Spleen (tissue), 11 donors: ENCODE measurements at regions not wholly inside any gene's neighbourhood (a gene's known extent, or its start where the extent isn't known, plus 50 kb on each side); places are given as distances from the start of the nearest gene placed in this dataset.

Source experiments
- DNase-seq: peaks from one replicate; pipeline ENCODE4 v3.0.0-alpha.2; 2020
- H3K27ac ChIP-seq, 8 donors: fragments of 200-600 bp; sonication (generic) in 7 of 8; 1 replicate in 4 of 8; 2 replicates in 4 of 8; pipeline versions ENCODE4 v1.5.0 to v1.8.0; 2016 to 2021; ENCODE audit warnings: inconsistent platforms in 4 of 8, mild to moderate bottlenecking in 4 of 8, moderate library complexity in 1 of 8
- H3K27me3 ChIP-seq, 7 donors: fragments of 200-600 bp; sonication (generic) in 6 of 7; replicated peaks in 1 of 7; 1 replicate in 4 of 7; 2 replicates in 3 of 7; pipeline versions ENCODE4 v1.5.0 to v1.8.0; 2016 to 2021; ENCODE audit warnings: inconsistent platforms in 3 of 7, mild to moderate bottlenecking in 1 of 7
- H3K36me3 ChIP-seq, 6 donors: fragments of 200-600 bp; sonication (generic) in 5 of 6; 1 replicate in 4 of 6; 2 replicates in 2 of 6; pipeline versions ENCODE4 v1.5.0 to v1.8.0; 2016 to 2021; ENCODE audit warnings: inconsistent platforms in 2 of 6
- H3K4me1 ChIP-seq, 6 donors: fragments of 200-600 bp; sonication (generic) in 5 of 6; 1 replicate in 3 of 6; 2 replicates in 3 of 6; pipeline versions ENCODE4 v1.5.0 to v1.8.0; 2016 to 2021; ENCODE audit warnings: inconsistent platforms in 3 of 6
- H3K4me3 ChIP-seq, 8 donors: fragments of 200-600 bp; sonication (generic) in 7 of 8; 1 replicate in 4 of 8; 2 replicates in 4 of 8; pipeline versions ENCODE4 v1.5.0 to v1.8.0; 2016 to 2021; ENCODE audit warnings: inconsistent platforms in 4 of 8, mild to moderate bottlenecking in 4 of 8, moderate library complexity in 2 of 8
- H3K9me3 ChIP-seq, 8 donors: fragments of 200-600 bp; sonication (generic) in 7 of 8; 1 replicate in 4 of 8; 2 replicates in 4 of 8; pipeline versions ENCODE4 v1.5.0 to v1.8.0; 2016 to 2021; ENCODE audit warnings: inconsistent platforms in 4 of 8
- POLR2A ChIP-seq, 3 donors: fragments of 450-650 bp; IDR thresholded peaks; one replicate each; pipeline ENCODE4 v1.5.1; 2017; ENCODE audit warnings: antibody characterized with exemption in 3 of 3, mild to moderate bottlenecking in 1 of 3
- POLR2AphosphoS5 ChIP-seq, 3 donors: sonication (generic); formaldehyde crosslinking; IDR thresholded peaks; one replicate each; pipeline ENCODE4 v1.5.1; 2017; ENCODE audit warnings: antibody characterized with exemption in 3 of 3
- WGBS, 5 donors: extraction: QIAGEN DNeasy Blood & Tissue Kit in 3 of 5; methylation state at CpG; one replicate each; pipeline versions ENCODE4 v1.1.5 to v1.1.7; 2013 to 2018; 5-methylcytosine and 5-hydroxymethylcytosine counted together
- intact Hi-C: fragments of 100-400 bp; cut with DNase I; formaldehyde crosslinking; loops from one replicate; pipeline ENCODE4 v1.15.0; 2023; ENCODE audit warnings: low total_unique reads
- TF ChIP-seq, protein P1 (sequence below), 11 experiments: fragments of 200-600 bp in 7 of 11; fragments of 450-650 bp in 4 of 11; sonication (generic) in 4 of 11; IDR thresholded peaks in 8 of 11; conservative IDR thresholded peaks in 3 of 11; 1 replicate in 7 of 11; 2 replicates in 4 of 11; pipeline versions ENCODE4 v1.4.0 to v1.8.0; 2016 to 2021; ENCODE audit warnings: antibody characterized with exemption in 11 of 11, inconsistent platforms in 4 of 11, mild to moderate bottlenecking in 1 of 11
- donor health status: healthy with polysubstance abuse.
- donor health status: DM: no; HTN: no; CAD: no; lungs with moderate emphysema.
- donor health status: DM: no; HTN: no; CAD: no.
- donor health status: Bipolar disorder and iron deficiency.
- donor health status: healthy.
- donor health status: DM: no; HTN: no; CAD: no.
- donor health status: DM: yes; HTN: yes; CAD: no.

DNA sequence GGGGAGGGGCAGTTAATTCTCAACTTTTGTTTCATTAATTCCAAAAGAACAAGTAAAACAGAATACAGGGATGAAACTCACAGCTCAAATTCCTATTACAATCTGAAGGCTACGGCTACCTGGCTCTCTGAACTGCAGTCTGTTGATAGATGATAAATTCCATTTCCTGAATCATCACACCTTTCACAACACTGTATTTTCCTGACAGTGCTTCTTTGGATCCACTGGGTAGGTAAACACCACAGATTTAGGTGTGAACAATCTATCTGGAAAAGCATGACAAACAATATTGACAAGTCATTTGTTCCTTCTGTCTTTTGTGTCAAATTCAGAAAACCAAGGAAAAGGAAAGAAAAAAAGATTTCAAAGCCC is 843.2 kb downstream of the LRRTM4 start:
- intact Hi-C loops = no loop called here
- 42 to 56% (median 50%) methylated on average over 1 of the region's 1 CpG for WGBS, 5 donors
- no peaks in the 10 kb centered on the region for H3K36me3 ChIP-seq
- no peak overlapping the region for H3K27ac ChIP-seq
- peaks cover 0 to 10% (median 0%) of the 10 kb centered on the region in 8 donors for H3K9me3 ChIP-seq
- no peaks in the 10 kb centered on the region for H3K4me1 ChIP-seq
- no peak overlapping the region for H3K4me3 ChIP-seq
- H3K27me3 ChIP-seq = no peaks in the 10 kb centered on the region
- TF ChIP-seq POLR2A (IDR thresholded peaks at IDR 0.05) (no peak), POLR2AphosphoS5 (IDR thresholded peaks at IDR 0.05) (no peak)
- TF ChIP-seq, protein P1, sequence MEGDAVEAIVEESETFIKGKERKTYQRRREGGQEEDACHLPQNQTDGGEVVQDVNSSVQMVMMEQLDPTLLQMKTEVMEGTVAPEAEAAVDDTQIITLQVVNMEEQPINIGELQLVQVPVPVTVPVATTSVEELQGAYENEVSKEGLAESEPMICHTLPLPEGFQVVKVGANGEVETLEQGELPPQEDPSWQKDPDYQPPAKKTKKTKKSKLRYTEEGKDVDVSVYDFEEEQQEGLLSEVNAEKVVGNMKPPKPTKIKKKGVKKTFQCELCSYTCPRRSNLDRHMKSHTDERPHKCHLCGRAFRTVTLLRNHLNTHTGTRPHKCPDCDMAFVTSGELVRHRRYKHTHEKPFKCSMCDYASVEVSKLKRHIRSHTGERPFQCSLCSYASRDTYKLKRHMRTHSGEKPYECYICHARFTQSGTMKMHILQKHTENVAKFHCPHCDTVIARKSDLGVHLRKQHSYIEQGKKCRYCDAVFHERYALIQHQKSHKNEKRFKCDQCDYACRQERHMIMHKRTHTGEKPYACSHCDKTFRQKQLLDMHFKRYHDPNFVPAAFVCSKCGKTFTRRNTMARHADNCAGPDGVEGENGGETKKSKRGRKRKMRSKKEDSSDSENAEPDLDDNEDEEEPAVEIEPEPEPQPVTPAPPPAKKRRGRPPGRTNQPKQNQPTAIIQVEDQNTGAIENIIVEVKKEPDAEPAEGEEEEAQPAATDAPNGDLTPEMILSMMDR (IDR thresholded peaks at IDR 0.05 in 8 of 11, conservative IDR thresholded peaks at IDR 0.05 in 3 of 11) = no peak
- DNase-seq = no peak

DNA sequence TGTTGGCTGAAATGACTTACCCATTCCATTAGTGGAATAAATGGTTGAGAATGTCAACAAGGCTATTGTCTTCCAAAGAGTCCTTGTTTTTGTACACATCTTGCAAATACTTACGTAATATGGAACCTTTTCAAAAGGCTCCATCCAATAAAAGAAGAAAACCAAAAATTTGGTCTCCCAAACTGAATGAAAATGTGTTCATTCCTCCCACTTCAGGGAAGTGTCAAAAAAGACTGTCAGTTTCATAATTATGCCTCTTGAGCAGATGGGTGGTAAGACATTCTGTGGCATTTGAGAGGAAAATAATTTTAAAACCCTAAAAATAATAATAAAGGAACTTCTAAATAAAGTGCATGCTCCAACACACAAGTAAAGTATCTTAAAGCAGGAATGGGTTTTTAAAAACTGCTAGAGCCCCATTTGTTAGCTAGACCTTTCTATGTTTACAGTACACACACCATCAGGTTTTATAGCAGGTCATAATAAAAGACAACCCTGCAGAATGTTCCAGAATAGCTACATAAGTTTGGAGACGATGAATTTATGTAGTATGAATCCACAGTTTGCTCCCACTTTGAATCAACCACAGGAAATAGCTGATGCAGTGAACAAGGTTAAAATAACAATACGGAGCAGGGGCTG is 843.7 kb downstream of the LRRTM4 start:
- no peaks in the 10 kb centered on the region for H3K4me1 ChIP-seq
- no peaks in the 10 kb centered on the region for H3K36me3 ChIP-seq
- H3K4me3 ChIP-seq = no peak overlapping the region
- intact Hi-C loops = no loop called here
- TF ChIP-seq, protein P1 (IDR thresholded peaks at IDR 0.05 in 8 of 11, conservative IDR thresholded peaks at IDR 0.05 in 3 of 11) = no peak
- TF ChIP-seq POLR2A (IDR thresholded peaks at IDR 0.05) (no peak), POLR2AphosphoS5 (IDR thresholded peaks at IDR 0.05) (no peak)
- DNase-seq = no peak
- H3K27me3 ChIP-seq = no peaks in the 10 kb centered on the region
- H3K9me3 ChIP-seq = peaks cover 0 to 10% (median 0%) of the 10 kb centered on the region in 8 donors
- WGBS, 5 donors = 32 to 39% (median 34%) methylated on average over 3 of the region's 3 CpGs
- H3K27ac ChIP-seq = no peak overlapping the region

DNA sequence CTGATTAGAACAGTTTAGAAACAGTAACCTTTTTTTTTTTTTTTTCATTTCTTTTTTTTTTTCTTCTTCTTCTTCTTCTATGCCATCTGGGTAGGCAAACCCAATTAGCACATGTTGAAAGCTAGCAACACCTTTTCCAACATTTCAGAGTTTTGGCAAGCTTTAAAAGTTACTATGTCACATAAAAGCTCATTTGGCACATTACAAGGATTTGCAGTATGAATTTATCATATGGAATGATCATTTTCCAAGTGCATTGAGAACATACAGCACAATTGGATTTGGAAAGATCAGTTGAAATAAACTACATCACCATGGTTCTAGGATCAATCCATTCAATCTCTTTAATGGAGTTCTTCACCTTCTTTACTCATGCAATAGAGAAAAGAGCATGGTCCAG is 847.0 kb downstream of the LRRTM4 start:
- Histone ChIP-seq H3K4me1 (no peaks in the 10 kb centered on the region), H3K4me3 (no peak overlapping the region), H3K36me3 (no peaks in the 10 kb centered on the region), H3K27me3 (no peaks in the 10 kb centered on the region), H3K27ac (no peak overlapping the region), H3K9me3 (no peaks in the 10 kb centered on the region)
- no peak for DNase-seq
- intact Hi-C loops = no loop called here
- TF ChIP-seq POLR2A (IDR thresholded peaks at IDR 0.05) (no peak), POLR2AphosphoS5 (IDR thresholded peaks at IDR 0.05) (no peak)
- TF ChIP-seq, protein P1 (IDR thresholded peaks at IDR 0.05 in 8 of 11, conservative IDR thresholded peaks at IDR 0.05 in 3 of 11) = no peak

DNA sequence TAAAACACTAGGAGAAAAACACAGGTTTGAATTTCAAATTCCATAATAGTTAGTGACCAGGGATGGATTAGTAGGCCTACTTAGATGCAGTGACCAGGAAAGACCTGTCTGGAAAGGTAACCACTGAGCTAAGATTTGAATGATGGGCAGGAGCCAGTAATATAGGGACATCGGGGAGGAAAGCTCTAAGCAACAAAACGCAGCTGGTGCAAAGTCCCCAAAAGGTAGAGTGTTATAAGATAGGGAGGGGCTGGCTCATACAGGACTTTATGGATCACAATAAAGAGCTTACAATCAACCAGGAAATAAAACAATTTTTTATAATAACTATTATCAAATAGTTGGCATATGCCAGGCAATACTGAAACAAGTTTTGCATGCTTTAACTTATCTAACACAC is 849.4 kb downstream of the LRRTM4 start:
- WGBS, 5 donors = 86 to 94% (median 91%) methylated on average over 2 of the region's 2 CpGs
- no peaks in the 10 kb centered on the region for H3K36me3 ChIP-seq
- intact Hi-C loops = no loop called here
- no peak overlapping the region for H3K27ac ChIP-seq
- TF ChIP-seq, protein P1 (IDR thresholded peaks at IDR 0.05 in 8 of 11, conservative IDR thresholded peaks at IDR 0.05 in 3 of 11) = no peak
- TF ChIP-seq POLR2AphosphoS5 (IDR thresholded peaks at IDR 0.05) = no peak
- TF ChIP-seq POLR2A (IDR thresholded peaks at IDR 0.05) = no peak
- no peak for DNase-seq
- H3K27me3 ChIP-seq = no peaks in the 10 kb centered on the region
- H3K4me1 ChIP-seq = no peaks in the 10 kb centered on the region
- H3K4me3 ChIP-seq = no peak overlapping the region
- H3K9me3 ChIP-seq = no peaks in the 10 kb centered on the region
